GM18867 (cell line): ENCODE measurements at regions not wholly inside any gene's neighbourhood (a gene's known extent, or its start where the extent isn't known, plus 50 kb on each side); places are given as distances from the start of the nearest gene placed in this dataset.
A peak's percentile ranks its signal among the peaks of the same experiment; 100 is the strongest.

Experiments
- ATAC-seq: cut with Tn5 transposase; IDR thresholded peaks from one replicate; pipeline ENCODE4 v1.9.1; 2021; ENCODE audit warnings: mild to moderate bottlenecking, moderate library complexity; ENCODE audit not compliant: unreplicated experiment

GRCh38 chr20:11429889-11430519 is 487.7 kb upstream of the BTBD3 start:
- ATAC-seq: no peak

- no peak for ATAC-seq
These were observed 487.0 kb upstream of the BTBD3 start for GRCh38 chr20:11430652-11431051.

- no peak for ATAC-seq
These were observed 486.1 kb upstream of the BTBD3 start for GRCh38 chr20:11431621-11432020.

GRCh38 chr20:11432407-11432806 is 485.3 kb upstream of the BTBD3 start:
- ATAC-seq: no peak

- ATAC-seq: no peak
These were observed 481.4 kb upstream of the BTBD3 start for GRCh38 chr20:11436113-11436905.

GRCh38 chr20:11437090-11437489 is 480.6 kb upstream of the BTBD3 start:
- no peak for ATAC-seq

GRCh38 chr20:11437611-11438380 is 479.9 kb upstream of the BTBD3 start:
- no peak for ATAC-seq

- ATAC-seq: no peak
These were observed 479.3 kb upstream of the BTBD3 start for GRCh38 chr20:11438412-11438811.

GRCh38 chr20:11443382-11444119 is 474.1 kb upstream of the BTBD3 start:
- no peak for ATAC-seq

GRCh38 chr20:11445161-11445560 is 472.5 kb upstream of the BTBD3 start:
- no peak for ATAC-seq

- no peak for ATAC-seq
These were observed 471.8 kb upstream of the BTBD3 start for GRCh38 chr20:11445891-11446290.

GRCh38 chr20:11447371-11448100 is 470.2 kb upstream of the BTBD3 start:
- ATAC-seq: no peak

- no peak for ATAC-seq
These were observed 469.1 kb upstream of the BTBD3 start for GRCh38 chr20:11448554-11448953.

- no peak for ATAC-seq
These were observed 465.9 kb upstream of the BTBD3 start for GRCh38 chr20:11451793-11452291.

GRCh38 chr20:11452326-11452725 is 465.4 kb upstream of the BTBD3 start:
- ATAC-seq: no peak

GRCh38 chr20:11453430-11453829 is 464.3 kb upstream of the BTBD3 start:
- ATAC-seq: no peak

- peak; percentile 45 for ATAC-seq
These were observed 462.5 kb upstream of the BTBD3 start for GRCh38 chr20:11454966-11455799.

GRCh38 chr20:11457488-11457887 is 460.2 kb upstream of the BTBD3 start:
- no peak for ATAC-seq
